ENCODE measurements at regions not wholly inside any gene's neighbourhood (a gene's known extent, or its start where the extent isn't known, plus 50 kb on each side); places are given as distances from the start of the nearest gene placed in this dataset.

GRCh38 chr5:27341342-27341741 lies 303.0 kb upstream of the CDH9 start:
- H3K9me3 Mint-ChIP-seq, result peaks cover 14% of the 10 kb centered on the region
- no peak overlapping the region for H3K4me3 Mint-ChIP-seq
- H3K36me3 Mint-ChIP-seq (ENCODE audit: low read depth), result no peaks in the 10 kb centered on the region
- TF ChIP-seq CTCF (IDR thresholded peaks at IDR 0.05; ENCODE audit: unreplicated experiment in 3 of 3), result no peak
- peaks cover 10% of the 10 kb centered on the region for H3K4me1 Mint-ChIP-seq
- H3K27ac Mint-ChIP-seq, result peak overlapping the region; percentile 47 to 78 (median 74)
- no peaks in the 10 kb centered on the region for H3K27me3 Mint-ChIP-seq (ENCODE audit: low read depth)

- Mint-ChIP-seq H3K36me3 (ENCODE audit: low read depth) (no peaks in the 10 kb centered on the region), H3K4me1 (peaks cover 10% of the 10 kb centered on the region)
Measured at GRCh38 chr5:27336817-27337216, 298.4 kb upstream of the CDH9 start.

GRCh38 chr5:27328480-27328879 lies 290.1 kb upstream of the CDH9 start:
- H3K27ac Mint-ChIP-seq, result no peak overlapping the region
- no peaks in the 10 kb centered on the region for H3K36me3 Mint-ChIP-seq (ENCODE audit: low read depth)
- no peak for TF ChIP-seq CTCF (IDR thresholded peaks at IDR 0.05; ENCODE audit: unreplicated experiment in 3 of 3)
- H3K27me3 Mint-ChIP-seq (ENCODE audit: low read depth), result no peaks in the 10 kb centered on the region
- H3K4me1 Mint-ChIP-seq, result no peaks in the 10 kb centered on the region
- no peak overlapping the region for H3K4me3 Mint-ChIP-seq
- peaks cover 2% of the 10 kb centered on the region for H3K9me3 Mint-ChIP-seq

More at GRCh38 chr5:27336817-27337216, 298.4 kb upstream of the CDH9 start:
- no peak for TF ChIP-seq CTCF (IDR thresholded peaks at IDR 0.05; ENCODE audit: unreplicated experiment in 3 of 3)
- Mint-ChIP-seq H3K4me3 (no peak overlapping the region), H3K27me3 (ENCODE audit: low read depth) (no peaks in the 10 kb centered on the region), H3K27ac (no peak overlapping the region), H3K9me3 (peaks cover 14% of the 10 kb centered on the region)

- H3K9me3 Mint-ChIP-seq, result peaks cover 2% of the 10 kb centered on the region
- no peaks in the 10 kb centered on the region for H3K36me3 Mint-ChIP-seq (ENCODE audit: low read depth)
- H3K4me3 Mint-ChIP-seq, result no peak overlapping the region
- no peak overlapping the region for H3K27ac Mint-ChIP-seq
- no peaks in the 10 kb centered on the region for H3K4me1 Mint-ChIP-seq
- no peak for TF ChIP-seq CTCF (IDR thresholded peaks at IDR 0.05; ENCODE audit: unreplicated experiment in 3 of 3)
- no peaks in the 10 kb centered on the region for H3K27me3 Mint-ChIP-seq (ENCODE audit: low read depth)
Measured at GRCh38 chr5:27325513-27325912, 287.1 kb upstream of the CDH9 start.

GRCh38 chr5:27318701-27319100 lies 280.3 kb upstream of the CDH9 start:
- no peaks in the 10 kb centered on the region for H3K27me3 Mint-ChIP-seq (ENCODE audit: low read depth)
- no peaks in the 10 kb centered on the region for H3K9me3 Mint-ChIP-seq
- H3K4me1 Mint-ChIP-seq, result peaks cover 14% of the 10 kb centered on the region
- no peak for TF ChIP-seq CTCF (IDR thresholded peaks at IDR 0.05; ENCODE audit: unreplicated experiment in 3 of 3)
- H3K4me3 Mint-ChIP-seq, result no peak overlapping the region
- no peaks in the 10 kb centered on the region for H3K36me3 Mint-ChIP-seq (ENCODE audit: low read depth)
- H3K27ac Mint-ChIP-seq, result no peak overlapping the region

- Mint-ChIP-seq H3K27ac (peak overlapping the region in 1 of 3 experiments; percentile 11), H3K4me1 (peaks cover 14% of the 10 kb centered on the region)
Measured at GRCh38 chr5:27316271-27316650, 277.9 kb upstream of the CDH9 start.

More at GRCh38 chr5:27316271-27316650, 277.9 kb upstream of the CDH9 start:
- Mint-ChIP-seq H3K36me3 (ENCODE audit: low read depth) (no peaks in the 10 kb centered on the region), H3K9me3 (no peaks in the 10 kb centered on the region), H3K4me3 (no peak overlapping the region), H3K27me3 (ENCODE audit: low read depth) (no peaks in the 10 kb centered on the region)
- no peak for TF ChIP-seq CTCF (IDR thresholded peaks at IDR 0.05; ENCODE audit: unreplicated experiment in 3 of 3)

Data from nephron (organoid).